ENCODE measurements at regions not wholly inside any gene's neighbourhood (a gene's known extent, or its start where the extent isn't known, plus 50 kb on each side); places are given as distances from the start of the nearest gene placed in this dataset.

- DNase-seq (ENCODE audit: low read depth), result no peak
Measured at GRCh38 chr3:117995842-117996437, 1038.7 kb downstream of the IGSF11 start.

GRCh38 chr3:117997201-117998049, 1037.2 kb downstream of the IGSF11 start:
- peak; percentile 79 for DNase-seq (ENCODE audit: low read depth)

- peak; percentile 1 for DNase-seq (ENCODE audit: low read depth)
Measured at GRCh38 chr3:117998071-117998470, 1036.6 kb downstream of the IGSF11 start.

- DNase-seq (ENCODE audit: low read depth), result no peak
Measured at GRCh38 chr3:118000219-118000618, 1034.4 kb downstream of the IGSF11 start.

DNA sequence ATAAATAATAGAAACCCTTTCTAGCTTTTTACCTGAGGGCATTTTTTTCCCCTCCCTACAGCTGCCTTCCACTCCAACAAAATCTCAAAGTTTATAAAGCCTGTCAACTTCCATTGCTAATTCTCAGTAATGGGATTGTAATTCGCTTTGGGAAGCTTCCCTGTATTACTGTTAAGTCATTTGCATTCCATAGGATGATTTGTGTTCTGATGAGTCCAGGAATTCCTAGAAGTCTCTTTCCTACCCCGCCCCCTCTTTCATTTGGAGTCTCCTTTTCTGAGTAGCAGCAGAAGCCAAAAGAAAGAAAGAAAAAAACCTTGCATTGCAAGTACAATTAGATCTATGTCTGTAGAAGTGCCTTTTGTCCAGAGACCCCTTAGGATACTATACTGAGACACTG, 1033.3 kb downstream of the IGSF11 start:
- no peak for DNase-seq (ENCODE audit: low read depth)

GRCh38 chr3:118011910-118012309, 1022.7 kb downstream of the IGSF11 start:
- no peak for DNase-seq (ENCODE audit: low read depth)

DNA sequence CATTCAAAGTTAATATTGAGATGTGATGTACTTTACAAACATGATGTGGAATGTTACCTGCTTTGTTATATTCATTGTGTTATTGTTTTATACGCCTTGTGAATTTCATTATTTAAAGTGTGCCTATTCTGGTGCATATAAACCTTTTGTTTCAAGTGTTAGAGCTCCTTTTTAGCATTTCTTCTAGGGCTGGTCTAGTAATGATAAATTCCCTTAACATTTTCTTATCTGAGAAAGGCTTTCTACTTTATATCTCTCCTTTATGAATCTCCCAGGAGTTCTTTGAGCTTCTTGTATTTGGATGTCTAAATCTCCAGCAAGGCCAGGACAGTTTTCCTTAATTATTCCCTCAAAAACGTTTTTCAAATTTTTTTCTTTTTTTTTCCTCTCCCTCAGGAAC, 1005.6 kb downstream of the IGSF11 start:
- no peak for DNase-seq (ENCODE audit: low read depth)

- DNase-seq (ENCODE audit: low read depth), result no peak
Measured at GRCh38 chr3:118036215-118036614, 998.4 kb downstream of the IGSF11 start.

GRCh38 chr3:118055381-118055780, 979.3 kb downstream of the IGSF11 start:
- DNase-seq (ENCODE audit: low read depth), result no peak

DNA sequence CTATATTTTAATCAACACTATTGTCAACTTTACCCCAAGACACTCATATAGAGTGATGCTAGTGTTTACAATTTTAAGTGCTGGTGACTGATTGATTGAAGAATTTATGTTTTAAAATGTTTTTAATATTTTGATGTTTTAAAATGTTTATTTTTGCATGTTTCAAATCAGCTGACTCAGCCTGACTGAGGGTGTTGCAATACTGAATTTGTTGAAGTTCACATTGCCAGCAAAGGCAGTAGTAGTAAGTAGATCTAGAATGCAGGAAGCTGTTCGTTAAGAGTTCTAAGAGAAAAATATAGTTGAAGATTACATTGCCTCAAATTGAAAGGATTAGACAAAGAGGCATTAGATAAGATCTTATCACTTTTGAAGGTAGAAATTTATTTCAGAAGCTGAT, 977.6 kb downstream of the IGSF11 start:
- no peak for DNase-seq (ENCODE audit: low read depth)

DNA sequence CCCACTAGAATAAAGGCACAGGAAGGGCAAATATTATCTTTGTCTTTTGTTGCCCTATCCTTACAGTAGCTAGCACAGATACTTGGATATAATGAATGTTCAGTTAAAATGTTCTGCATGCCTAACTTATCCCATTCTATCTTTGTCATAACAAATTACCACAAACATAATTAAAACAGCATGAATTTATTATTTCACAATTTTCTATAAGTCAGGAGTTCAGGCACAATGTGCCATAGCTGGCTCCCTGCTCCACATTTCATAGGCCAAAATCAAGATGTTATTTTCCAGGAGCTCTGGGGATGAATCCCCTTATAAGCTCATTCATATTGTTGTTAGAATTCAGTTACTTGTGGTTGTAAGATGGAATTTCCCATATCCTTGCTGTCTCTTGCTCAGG, 975.5 kb downstream of the IGSF11 start:
- no peak for DNase-seq (ENCODE audit: low read depth)

DNA sequence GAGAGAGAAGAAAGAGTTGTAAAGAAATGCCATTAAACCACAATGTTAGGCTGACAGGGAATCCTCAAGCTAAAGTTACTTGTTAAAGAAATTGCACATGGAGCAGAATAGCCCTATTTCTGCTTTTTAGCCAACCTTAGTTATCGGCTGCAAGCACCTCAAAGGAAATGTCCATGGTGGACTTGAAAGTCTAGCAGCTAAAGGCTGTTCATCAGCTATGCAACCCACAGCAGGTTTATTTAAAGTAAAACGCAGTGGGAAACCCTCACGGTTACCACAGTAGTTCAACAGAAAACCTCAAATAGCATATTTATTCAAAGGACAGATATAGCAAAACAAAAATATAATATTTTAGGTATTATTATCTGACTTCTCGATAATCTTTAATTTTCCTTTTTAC, 967.2 kb downstream of the IGSF11 start:
- no peak for DNase-seq (ENCODE audit: low read depth)

- no peak for DNase-seq (ENCODE audit: low read depth)
Measured at GRCh38 chr3:118075873-118076272, 958.8 kb downstream of the IGSF11 start.

- no peak for DNase-seq (ENCODE audit: low read depth)
Measured at GRCh38 chr3:118077332-118077731, 957.3 kb downstream of the IGSF11 start.

- DNase-seq (ENCODE audit: low read depth), result no peak
Measured at GRCh38 chr3:118080889-118081288, 953.8 kb downstream of the IGSF11 start.

GRCh38 chr3:118088696-118089095, 946.0 kb downstream of the IGSF11 start:
- no peak for DNase-seq (ENCODE audit: low read depth)

DNA sequence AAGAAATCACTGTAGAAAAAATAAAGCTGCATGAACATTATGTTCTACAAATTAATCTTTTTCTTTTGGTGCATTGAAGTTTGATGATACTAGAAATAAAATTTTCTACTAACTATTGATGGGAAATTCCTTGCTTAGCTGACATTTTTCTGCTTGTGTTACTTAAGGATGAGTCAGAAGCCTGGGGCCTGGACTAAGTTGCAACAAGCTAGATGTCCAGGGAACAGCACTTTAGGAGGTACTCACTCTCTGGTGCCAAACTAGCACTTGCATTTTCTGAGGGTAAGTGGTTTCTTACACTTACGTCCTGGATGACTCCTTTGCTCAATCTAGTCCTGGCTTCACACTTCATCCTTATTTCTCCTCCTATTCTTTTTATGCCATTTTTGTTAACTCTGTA, 945.1 kb downstream of the IGSF11 start:
- DNase-seq (ENCODE audit: low read depth), result no peak

DNA sequence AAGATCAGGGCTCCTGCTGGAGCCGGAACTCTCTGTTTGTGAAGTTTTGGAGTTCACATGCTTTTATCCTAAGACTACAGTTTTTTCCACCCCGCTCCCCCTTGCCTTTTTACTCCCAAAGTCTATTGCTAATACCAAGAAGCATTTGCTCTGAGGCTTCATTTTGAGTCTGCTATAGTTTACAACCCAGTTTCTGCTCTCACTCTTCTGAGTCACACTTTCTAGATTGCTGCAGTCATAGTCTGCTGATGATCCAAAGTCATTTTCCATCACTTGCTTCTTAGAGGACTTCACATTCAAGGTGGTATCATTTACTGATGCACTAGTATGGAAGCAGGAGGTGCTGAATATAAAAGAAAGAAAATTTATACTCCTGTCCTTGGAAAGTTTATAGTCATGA, 937.4 kb downstream of the IGSF11 start:
- DNase-seq (ENCODE audit: low read depth), result no peak

DNA sequence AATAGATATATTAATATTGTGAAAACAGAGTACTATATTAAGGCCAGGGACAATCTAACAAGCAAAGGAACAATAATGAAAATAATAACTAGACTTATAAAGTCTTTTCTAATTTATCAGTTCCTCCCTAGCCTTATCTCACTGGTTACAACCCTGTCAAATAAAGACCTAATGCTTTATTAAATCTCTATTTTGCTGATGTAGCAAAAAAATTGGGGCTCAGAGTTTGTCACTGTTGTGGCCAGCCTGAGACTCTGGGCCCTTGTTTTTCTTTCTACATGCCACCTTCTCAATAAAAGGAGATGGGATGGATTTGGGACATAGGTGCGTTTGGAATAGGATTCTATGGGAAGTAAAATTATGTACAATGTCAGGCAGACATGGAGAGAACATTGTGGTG, 937.0 kb downstream of the IGSF11 start:
- DNase-seq (ENCODE audit: low read depth), result no peak

GRCh38 chr3:118098827-118099226, 935.8 kb downstream of the IGSF11 start:
- peak; percentile 1 for DNase-seq (ENCODE audit: low read depth)

- no peak for DNase-seq (ENCODE audit: low read depth)
Measured at GRCh38 chr3:118101891-118102290, 932.8 kb downstream of the IGSF11 start.

- DNase-seq (ENCODE audit: low read depth), result peak; percentile 22
Measured at GRCh38 chr3:118102737-118103136, 931.9 kb downstream of the IGSF11 start.

- no peak for DNase-seq (ENCODE audit: low read depth)
Measured at GRCh38 chr3:118108201-118108600, 926.4 kb downstream of the IGSF11 start.

Measured in myocyte (in vitro differentiated cells).